NCI-H2029 (cell line): ENCODE measurements at regions not wholly inside any gene's neighbourhood (a gene's known extent, or its start where the extent isn't known, plus 50 kb on each side); places are given as distances from the start of the nearest gene placed in this dataset.

Experiments used
- DNase-seq: peaks from one replicate; lab custom pipeline; 2025; lab: John Stamatoyannopoulos, UW

DNA sequence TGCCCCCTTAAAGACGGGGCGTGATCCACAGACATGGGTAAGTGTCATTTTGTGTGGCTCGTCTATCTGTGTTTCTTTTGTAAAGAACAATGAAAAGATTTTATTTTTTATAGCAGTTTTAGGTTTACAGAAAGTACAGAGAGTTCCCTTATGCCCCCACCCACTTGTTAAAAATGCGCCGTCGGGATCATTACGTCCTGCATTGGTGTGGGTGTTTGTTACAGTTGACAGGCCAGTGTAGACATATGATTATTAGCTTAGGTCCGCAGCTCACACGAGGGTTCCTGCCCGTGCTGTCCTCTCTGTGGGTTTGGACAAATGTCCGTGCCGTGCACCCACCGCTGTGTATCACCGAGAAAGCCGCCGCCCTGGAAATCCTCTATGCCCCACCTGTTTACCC is 50.5 kb downstream of the RGS12 start:
- no peak for DNase-seq

DNA sequence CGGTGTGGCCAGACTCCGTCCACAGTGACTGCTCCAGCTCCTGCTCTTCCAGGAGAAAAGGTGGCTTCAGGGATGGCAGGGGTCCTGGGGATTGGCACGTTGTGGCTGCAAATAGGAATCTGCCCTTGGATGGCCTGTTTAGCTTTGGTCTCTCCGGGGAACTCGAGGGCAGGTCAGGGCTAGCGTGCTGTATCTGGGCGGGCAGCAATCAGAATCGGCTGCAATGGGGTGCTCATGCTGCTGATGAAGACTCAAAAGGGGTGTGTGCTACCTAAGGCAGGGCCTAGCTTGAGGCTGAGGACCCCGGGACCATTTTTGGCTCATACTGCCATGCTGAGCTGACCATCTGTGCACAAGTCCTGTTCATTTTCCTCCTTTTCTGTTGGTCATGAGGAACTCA is 51.3 kb downstream of the RGS12 start:
- DNase-seq = no peak

DNA sequence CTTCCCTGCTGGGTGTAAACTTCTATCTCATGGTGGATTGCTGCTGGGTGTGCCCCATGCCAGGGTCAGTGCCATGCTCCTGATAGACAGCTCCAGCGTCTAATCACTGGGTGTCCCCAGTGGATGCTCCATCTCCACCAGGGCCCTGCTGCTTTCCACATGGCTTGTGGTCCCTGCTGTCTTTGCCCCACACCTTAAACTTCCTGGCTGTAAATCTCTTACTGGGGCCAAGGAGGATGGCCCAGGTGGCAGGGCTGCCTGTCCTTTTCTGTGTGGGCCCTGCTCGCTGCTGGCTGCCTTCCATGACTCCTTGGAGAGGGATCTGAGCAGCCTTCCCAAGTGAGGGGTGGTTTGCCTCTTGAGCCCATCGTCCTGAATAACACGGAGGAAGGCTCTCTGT is 51.8 kb downstream of the RGS12 start:
- DNase-seq = no peak

DNA sequence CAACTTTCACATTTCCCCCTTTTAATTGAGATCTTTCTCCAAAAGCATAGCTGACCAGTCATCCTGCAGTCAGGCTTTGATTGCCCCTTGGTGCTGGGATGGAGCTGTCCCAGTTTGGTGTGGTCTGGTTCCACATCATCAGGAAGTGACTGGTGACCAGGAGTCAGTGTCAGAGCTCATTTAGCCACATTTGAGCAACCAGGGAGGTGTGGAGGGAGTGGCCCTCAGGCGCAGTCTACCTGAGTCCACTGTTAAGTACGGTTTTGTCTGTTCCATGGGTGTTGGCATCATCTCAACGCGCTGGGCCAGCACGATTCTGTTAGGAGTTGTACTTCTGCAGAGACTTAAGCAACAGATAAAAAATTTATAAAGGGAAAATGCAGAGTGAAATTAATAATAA is 52.6 kb downstream of the RGS12 start:
- no peak for DNase-seq

DNA sequence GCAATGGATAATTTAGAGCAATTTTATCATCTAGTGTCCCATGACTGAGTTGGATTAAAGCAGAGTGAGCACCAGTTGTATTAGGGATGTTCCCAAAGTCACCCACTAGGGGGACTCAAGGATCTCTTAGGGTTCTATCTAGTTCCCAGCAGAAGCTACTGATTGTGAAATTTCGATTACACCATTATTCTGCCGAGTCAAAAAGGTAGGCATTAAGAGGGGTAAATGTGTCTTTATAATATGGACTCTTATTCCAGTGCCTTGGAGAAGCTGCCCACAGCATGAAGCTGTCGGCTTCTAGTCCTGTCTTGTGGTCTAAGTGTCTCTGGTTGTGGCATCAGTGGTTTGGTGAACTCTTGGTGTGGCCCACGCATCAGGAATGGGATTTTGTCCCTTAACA is 53.3 kb downstream of the RGS12 start:
- peak; percentile 73 for DNase-seq

GRCh38 chr4:3347871-3348270 is 55.0 kb downstream of the RGS12 start:
- DNase-seq = no peak

DNA sequence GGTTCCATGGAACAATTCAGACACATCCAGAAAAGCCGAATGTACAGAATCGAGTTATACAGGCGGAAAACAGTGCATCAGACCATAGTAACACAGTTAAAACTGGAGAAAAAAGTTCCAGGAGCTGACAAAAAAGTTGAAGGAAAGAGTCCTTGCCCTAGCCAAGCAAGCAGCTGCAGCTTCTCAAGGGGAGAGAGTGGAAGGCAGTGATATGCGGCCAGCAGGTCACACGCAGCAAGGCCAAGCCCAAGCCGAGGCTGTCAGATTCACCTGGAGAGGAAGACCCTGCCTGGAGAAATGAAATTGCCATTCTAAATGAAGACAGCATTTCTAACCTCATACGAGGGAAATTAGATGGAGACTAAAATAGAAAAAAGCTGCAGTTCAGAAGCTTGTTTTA is 55.8 kb downstream of the RGS12 start:
- no peak for DNase-seq

- no peak for DNase-seq
Observed at GRCh38 chr4:3349116-3349515, 56.3 kb downstream of the RGS12 start.

- no peak for DNase-seq
Observed at GRCh38 chr4:3351997-3352396, 59.2 kb downstream of the RGS12 start.

GRCh38 chr4:3352505-3352904 is 59.7 kb downstream of the RGS12 start:
- no peak for DNase-seq

GRCh38 chr4:3352941-3353594 is 60.2 kb downstream of the RGS12 start:
- DNase-seq = no peak

DNA sequence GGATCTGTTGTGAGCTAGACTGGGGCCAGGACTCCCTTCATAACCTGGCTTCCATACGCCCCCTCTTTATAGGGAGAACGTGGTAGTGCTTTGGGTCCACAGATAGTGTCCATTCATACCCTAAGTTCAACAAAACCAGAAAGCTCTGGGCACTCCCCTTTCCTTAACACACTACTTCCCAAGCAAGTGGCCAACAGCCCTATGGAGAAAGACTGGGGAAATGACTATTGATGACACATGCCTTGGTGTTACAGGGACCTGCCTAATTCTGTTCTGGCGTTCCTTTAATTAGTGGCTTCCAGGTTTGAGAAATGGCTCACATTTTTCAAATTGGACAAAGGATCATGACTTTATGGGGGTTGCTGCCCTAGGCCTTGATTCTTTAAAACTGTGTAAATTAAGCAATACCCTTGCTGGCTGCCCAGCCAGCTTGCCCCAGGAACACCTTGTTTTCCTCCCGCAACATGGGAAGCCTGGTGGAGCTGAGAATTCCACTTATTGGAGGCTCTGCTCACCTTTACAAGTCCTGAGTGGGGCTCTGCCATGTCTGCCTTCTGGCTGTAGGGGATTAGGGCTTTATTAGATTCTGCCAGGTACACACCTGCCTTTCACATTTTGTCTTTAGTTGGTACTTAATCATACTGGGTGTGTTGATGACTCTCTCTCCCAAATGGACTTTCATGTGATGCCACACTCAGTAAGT is 61.1 kb downstream of the RGS12 start:
- DNase-seq = no peak

GRCh38 chr4:3354455-3354811 is 61.6 kb downstream of the RGS12 start:
- DNase-seq = no peak

- no peak for DNase-seq
Observed at GRCh38 chr4:3355266-3355748, 62.5 kb downstream of the RGS12 start.

GRCh38 chr4:3358656-3359055 is 65.8 kb downstream of the RGS12 start:
- DNase-seq = no peak

DNA sequence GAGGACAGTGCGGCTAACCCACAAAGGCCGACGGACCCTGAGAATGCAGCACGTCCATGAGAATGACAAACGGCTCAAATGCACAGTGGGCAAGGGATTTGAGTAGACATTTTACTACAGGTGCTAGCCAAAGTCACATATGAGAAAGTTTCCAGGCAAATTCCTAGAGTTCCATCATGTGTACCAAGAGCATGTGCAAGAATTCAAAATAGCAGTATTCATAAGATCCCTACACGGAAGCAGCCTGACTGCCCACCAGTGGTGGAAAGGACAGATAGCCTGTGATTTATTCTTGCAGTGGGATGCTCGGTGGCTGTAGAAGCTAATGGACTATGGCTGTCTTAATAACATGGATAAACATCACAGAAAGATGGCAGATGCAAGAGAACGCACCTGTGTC is 68.0 kb downstream of the RGS12 start:
- DNase-seq = no peak

- DNase-seq = no peak
Observed at GRCh38 chr4:3361406-3361805, 68.6 kb downstream of the RGS12 start.

- DNase-seq = no peak
Observed at GRCh38 chr4:3361896-3362295, 69.1 kb downstream of the RGS12 start.

- DNase-seq = no peak
Observed at GRCh38 chr4:3362431-3363287, 69.8 kb downstream of the RGS12 start.

DNA sequence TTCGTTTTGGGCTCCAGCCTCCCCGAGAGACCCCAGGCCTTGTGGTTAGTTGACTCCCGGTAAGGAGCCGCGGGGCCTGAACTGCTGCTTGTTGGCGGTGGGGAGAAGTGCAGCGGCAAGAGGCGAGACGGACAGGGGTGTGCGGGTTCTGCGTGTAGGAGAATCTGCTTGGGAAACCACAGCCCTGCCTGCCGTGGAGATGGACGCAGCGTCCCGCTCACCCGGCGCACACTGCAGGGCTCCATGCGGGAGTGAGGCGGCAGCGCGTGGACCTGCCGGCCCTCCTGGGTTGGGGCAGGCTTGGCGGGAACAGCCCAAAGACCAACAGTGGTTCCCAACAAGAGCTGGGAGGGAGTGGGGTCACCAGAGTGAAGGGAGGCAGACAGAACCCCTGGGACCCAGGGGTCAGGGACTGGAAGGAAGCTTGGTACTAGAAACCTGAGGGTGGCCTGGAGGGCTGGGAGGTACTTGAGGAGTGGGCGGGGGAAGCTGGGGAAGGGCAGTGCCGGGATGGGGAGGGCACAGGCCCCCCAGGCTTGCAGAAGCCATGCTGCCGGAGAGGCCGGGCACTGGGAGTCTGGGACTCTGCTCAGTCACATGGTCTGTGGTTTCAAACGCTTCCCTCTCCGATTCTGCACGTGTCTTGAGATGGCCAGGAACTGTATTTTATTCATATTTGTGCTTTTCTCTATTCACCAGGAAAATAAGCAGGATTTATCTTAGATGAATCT is 70.8 kb downstream of the RGS12 start:
- no peak for DNase-seq

DNA sequence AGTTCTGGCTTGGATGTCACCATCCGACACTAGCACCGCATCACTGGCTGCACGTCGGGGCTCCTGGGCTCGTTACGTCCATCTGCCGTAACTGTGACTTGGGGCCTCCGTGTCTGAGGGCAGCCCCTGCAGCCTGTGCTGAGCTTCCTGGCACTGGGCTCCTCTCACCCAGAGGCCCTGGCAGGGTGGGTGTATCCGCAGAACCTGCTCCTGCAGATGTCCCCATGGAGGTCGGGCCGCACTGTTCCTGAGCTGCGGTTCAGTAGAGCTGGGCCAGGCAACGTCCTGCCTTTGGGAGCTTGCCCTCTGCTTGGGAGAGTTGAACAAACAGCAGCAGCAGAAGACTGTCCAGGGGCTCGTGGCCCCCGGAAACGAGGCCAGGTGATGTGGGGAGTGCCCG is 71.4 kb downstream of the RGS12 start:
- DNase-seq = no peak

GRCh38 chr4:3364634-3365314 is 72.0 kb downstream of the RGS12 start:
- no peak for DNase-seq
